GM23338 (cell line): ENCODE measurements at regions not wholly inside any gene's neighbourhood (a gene's known extent, or its start where the extent isn't known, plus 50 kb on each side); places are given as distances from the start of the nearest gene placed in this dataset.

Experiments
- ATAC-seq: fragments of 200-7000 bp; cut with Tn5 transposase; 3 replicates; pipeline ENCODE4 v1.9.1; 2020
- DNase-seq: peaks from one replicate; pipeline ENCODE4 v3.0.0-alpha.2; 2015; ENCODE audit warnings: low spot score
- H2AFZ ChIP-seq: fragments of 200-600 bp; sonication (generic); 2 replicates; pipeline ENCODE4 v1.8.0; 2016; ENCODE audit warnings: antibody characterized with exemption, mild to moderate bottlenecking, moderate library complexity
- H3F3A ChIP-seq: fragments of 200-600 bp; sonication (generic); replicated peaks from 2 replicates; pipeline ENCODE4 v1.8.0; 2017; ENCODE audit warnings: antibody characterized with exemption, mixed run types, low read depth
- H3K27ac ChIP-seq: fragments of 200-600 bp; sonication (generic); 2 replicates; pipeline ENCODE4 v1.6.1; 2016; ENCODE audit warnings: low read depth
- H3K27me3 ChIP-seq: fragments of 200-600 bp; sonication (generic); 2 replicates; pipeline ENCODE4 v1.8.0; 2016; ENCODE audit warnings: mild to moderate bottlenecking, mixed run types, moderate library complexity; ENCODE audit not compliant: insufficient read depth
- H3K36me3 ChIP-seq: fragments of 200-600 bp; sonication (generic); 2 replicates; pipeline ENCODE4 v1.8.0; 2016; ENCODE audit warnings: mild to moderate bottlenecking; ENCODE audit not compliant: insufficient read depth
- H3K4me1 ChIP-seq: fragments of 200-600 bp; sonication (generic); 2 replicates; pipeline ENCODE4 v1.8.0; 2016; ENCODE audit warnings: mild to moderate bottlenecking, moderate library complexity; ENCODE audit not compliant: insufficient read depth
- H3K4me2 ChIP-seq: fragments of 200-600 bp; sonication (generic); 2 replicates; pipeline ENCODE4 v1.7.1; 2017; ENCODE audit warnings: mixed run types
- H3K4me3 ChIP-seq: fragments of 200-600 bp; sonication (generic); 2 replicates; pipeline ENCODE4 v1.6.1; 2016; ENCODE audit warnings: mixed run types
- H3K79me2 ChIP-seq: fragments of 200-600 bp; sonication (generic); replicated peaks from 2 replicates; pipeline ENCODE4 v1.8.0; 2017; ENCODE audit warnings: mild to moderate bottlenecking; ENCODE audit not compliant: insufficient read depth
- H3K9me2 ChIP-seq: fragments of 200-600 bp; sonication (generic); 2 replicates; pipeline ENCODE4 v1.8.0; 2017; ENCODE audit not compliant: insufficient read depth
- H4K20me1 ChIP-seq: fragments of 200-600 bp; sonication (generic); replicated peaks from 2 replicates; pipeline ENCODE4 v1.8.0; 2017; ENCODE audit warnings: mild to moderate bottlenecking; ENCODE audit not compliant: insufficient read depth
- H3K27ac Mint-ChIP-seq: 2 replicates; pipeline ENCODE4 v1.8.0; 2020; ENCODE audit warnings: inconsistent platforms, mild to moderate bottlenecking, moderate library complexity, mixed read lengths
- H3K27me3 Mint-ChIP-seq: 3 replicates; pipeline ENCODE4 v1.8.0; 2022; ENCODE audit warnings: low read depth, mild to moderate bottlenecking, moderate library complexity, mixed read lengths, inconsistent platforms; ENCODE audit not compliant: insufficient read depth, poor library complexity
- H3K36me3 Mint-ChIP-seq: 3 replicates; pipeline ENCODE4 v1.8.0; 2021; ENCODE audit warnings: low read depth, mild to moderate bottlenecking, inconsistent platforms, moderate library complexity, mixed read lengths
- H3K4me1 Mint-ChIP-seq: 3 replicates; pipeline ENCODE4 v1.8.0; 2020; ENCODE audit warnings: mild to moderate bottlenecking, inconsistent platforms, mixed read lengths
- H3K4me3 Mint-ChIP-seq: 3 replicates; pipeline ENCODE4 v1.8.0; 2021; ENCODE audit warnings: moderate library complexity, mild to moderate bottlenecking, inconsistent platforms, mixed read lengths
- H3K9me3 Mint-ChIP-seq: 3 replicates; pipeline ENCODE4 v1.8.0; 2020; ENCODE audit warnings: moderate library complexity, mild to moderate bottlenecking, inconsistent platforms, mixed read lengths
- ETS1 ChIP-seq: IDR thresholded peaks from 2 replicates; pipeline ENCODE4 v1.6.1; 2016; ENCODE audit warnings: antibody characterized with exemption
- EZH2phosphoT487 ChIP-seq: fragments of 200-600 bp; sonication (generic); IDR thresholded peaks from one replicate; pipeline ENCODE4 v1.8.1; 2018; ENCODE audit warnings: antibody characterized with exemption; ENCODE audit not compliant: unreplicated experiment
- NANOG ChIP-seq: IDR thresholded peaks from 2 replicates; pipeline ENCODE4 v1.6.1; 2016; ENCODE audit warnings: antibody characterized with exemption, borderline replicate concordance
- POLR2AphosphoS5 ChIP-seq: IDR thresholded peaks from 2 replicates; pipeline ENCODE4 v1.6.1; 2016; ENCODE audit warnings: antibody characterized with exemption, low read depth
- STAT1 ChIP-seq: IDR thresholded peaks from one replicate; pipeline ENCODE4 v1.6.1; 2016; ENCODE audit warnings: antibody characterized with exemption; ENCODE audit not compliant: unreplicated experiment
- ZNF331 ChIP-seq: fragments of 250-450 bp; sonication (Bioruptor Pico); IDR thresholded peaks from 2 replicates; pipeline ENCODE4 v1.5.0; 2020; ENCODE audit warnings: low read depth, mild to moderate bottlenecking, moderate library complexity
- TF ChIP-seq, protein P1 (sequence below): IDR thresholded peaks from one replicate; pipeline ENCODE4 v1.6.1; 2018; ENCODE audit warnings: antibody characterized with exemption; ENCODE audit not compliant: unreplicated experiment
- TF ChIP-seq, protein P2 (sequence below): fragments of 250-450 bp; sonication (Bioruptor Pico); IDR thresholded peaks from 2 replicates; pipeline ENCODE4 v1.5.0; 2020; ENCODE audit warnings: mild to moderate bottlenecking, moderate library complexity

GRCh38 chr7:25558605-25559004 is 330.3 kb upstream of the NPVF start:
- peaks cover 5% of the 10 kb centered on the region for H3K4me1 ChIP-seq
- H3K4me3 Mint-ChIP-seq: no peak overlapping the region

More at GRCh38 chr7:25558605-25559004, 330.3 kb upstream of the NPVF start:
- Histone ChIP-seq H3K4me2 (no peak overlapping the region), H3F3A (no peaks in the 10 kb centered on the region), H2AFZ (no peak overlapping the region), H3K9me2 (no peaks in the 10 kb centered on the region), H3K79me2 (no peaks in the 10 kb centered on the region), H4K20me1 (no peaks in the 10 kb centered on the region), H3K36me3 (no peaks in the 10 kb centered on the region), H3K27me3 (no peaks in the 10 kb centered on the region), H3K27ac (no peak overlapping the region), H3K4me3 (no peak overlapping the region)
- no peak overlapping the region for H3K27ac Mint-ChIP-seq
- H3K4me1 Mint-ChIP-seq: peaks cover 10% of the 10 kb centered on the region
- peaks cover 7% of the 10 kb centered on the region; the same call in 2 of the 3 replicates for H3K9me3 Mint-ChIP-seq
- ATAC-seq: no peak
- TF ChIP-seq EZH2phosphoT487 (no peak), STAT1 (no peak), ETS1 (no peak), NANOG (no peak), POLR2AphosphoS5 (no peak), ZNF331 (CRISPR knock-in tag) (no peak)
- TF ChIP-seq, protein P1, sequence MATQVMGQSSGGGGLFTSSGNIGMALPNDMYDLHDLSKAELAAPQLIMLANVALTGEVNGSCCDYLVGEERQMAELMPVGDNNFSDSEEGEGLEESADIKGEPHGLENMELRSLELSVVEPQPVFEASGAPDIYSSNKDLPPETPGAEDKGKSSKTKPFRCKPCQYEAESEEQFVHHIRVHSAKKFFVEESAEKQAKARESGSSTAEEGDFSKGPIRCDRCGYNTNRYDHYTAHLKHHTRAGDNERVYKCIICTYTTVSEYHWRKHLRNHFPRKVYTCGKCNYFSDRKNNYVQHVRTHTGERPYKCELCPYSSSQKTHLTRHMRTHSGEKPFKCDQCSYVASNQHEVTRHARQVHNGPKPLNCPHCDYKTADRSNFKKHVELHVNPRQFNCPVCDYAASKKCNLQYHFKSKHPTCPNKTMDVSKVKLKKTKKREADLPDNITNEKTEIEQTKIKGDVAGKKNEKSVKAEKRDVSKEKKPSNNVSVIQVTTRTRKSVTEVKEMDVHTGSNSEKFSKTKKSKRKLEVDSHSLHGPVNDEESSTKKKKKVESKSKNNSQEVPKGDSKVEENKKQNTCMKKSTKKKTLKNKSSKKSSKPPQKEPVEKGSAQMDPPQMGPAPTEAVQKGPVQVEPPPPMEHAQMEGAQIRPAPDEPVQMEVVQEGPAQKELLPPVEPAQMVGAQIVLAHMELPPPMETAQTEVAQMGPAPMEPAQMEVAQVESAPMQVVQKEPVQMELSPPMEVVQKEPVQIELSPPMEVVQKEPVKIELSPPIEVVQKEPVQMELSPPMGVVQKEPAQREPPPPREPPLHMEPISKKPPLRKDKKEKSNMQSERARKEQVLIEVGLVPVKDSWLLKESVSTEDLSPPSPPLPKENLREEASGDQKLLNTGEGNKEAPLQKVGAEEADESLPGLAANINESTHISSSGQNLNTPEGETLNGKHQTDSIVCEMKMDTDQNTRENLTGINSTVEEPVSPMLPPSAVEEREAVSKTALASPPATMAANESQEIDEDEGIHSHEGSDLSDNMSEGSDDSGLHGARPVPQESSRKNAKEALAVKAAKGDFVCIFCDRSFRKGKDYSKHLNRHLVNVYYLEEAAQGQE: no peak
- TF ChIP-seq, protein P2, sequence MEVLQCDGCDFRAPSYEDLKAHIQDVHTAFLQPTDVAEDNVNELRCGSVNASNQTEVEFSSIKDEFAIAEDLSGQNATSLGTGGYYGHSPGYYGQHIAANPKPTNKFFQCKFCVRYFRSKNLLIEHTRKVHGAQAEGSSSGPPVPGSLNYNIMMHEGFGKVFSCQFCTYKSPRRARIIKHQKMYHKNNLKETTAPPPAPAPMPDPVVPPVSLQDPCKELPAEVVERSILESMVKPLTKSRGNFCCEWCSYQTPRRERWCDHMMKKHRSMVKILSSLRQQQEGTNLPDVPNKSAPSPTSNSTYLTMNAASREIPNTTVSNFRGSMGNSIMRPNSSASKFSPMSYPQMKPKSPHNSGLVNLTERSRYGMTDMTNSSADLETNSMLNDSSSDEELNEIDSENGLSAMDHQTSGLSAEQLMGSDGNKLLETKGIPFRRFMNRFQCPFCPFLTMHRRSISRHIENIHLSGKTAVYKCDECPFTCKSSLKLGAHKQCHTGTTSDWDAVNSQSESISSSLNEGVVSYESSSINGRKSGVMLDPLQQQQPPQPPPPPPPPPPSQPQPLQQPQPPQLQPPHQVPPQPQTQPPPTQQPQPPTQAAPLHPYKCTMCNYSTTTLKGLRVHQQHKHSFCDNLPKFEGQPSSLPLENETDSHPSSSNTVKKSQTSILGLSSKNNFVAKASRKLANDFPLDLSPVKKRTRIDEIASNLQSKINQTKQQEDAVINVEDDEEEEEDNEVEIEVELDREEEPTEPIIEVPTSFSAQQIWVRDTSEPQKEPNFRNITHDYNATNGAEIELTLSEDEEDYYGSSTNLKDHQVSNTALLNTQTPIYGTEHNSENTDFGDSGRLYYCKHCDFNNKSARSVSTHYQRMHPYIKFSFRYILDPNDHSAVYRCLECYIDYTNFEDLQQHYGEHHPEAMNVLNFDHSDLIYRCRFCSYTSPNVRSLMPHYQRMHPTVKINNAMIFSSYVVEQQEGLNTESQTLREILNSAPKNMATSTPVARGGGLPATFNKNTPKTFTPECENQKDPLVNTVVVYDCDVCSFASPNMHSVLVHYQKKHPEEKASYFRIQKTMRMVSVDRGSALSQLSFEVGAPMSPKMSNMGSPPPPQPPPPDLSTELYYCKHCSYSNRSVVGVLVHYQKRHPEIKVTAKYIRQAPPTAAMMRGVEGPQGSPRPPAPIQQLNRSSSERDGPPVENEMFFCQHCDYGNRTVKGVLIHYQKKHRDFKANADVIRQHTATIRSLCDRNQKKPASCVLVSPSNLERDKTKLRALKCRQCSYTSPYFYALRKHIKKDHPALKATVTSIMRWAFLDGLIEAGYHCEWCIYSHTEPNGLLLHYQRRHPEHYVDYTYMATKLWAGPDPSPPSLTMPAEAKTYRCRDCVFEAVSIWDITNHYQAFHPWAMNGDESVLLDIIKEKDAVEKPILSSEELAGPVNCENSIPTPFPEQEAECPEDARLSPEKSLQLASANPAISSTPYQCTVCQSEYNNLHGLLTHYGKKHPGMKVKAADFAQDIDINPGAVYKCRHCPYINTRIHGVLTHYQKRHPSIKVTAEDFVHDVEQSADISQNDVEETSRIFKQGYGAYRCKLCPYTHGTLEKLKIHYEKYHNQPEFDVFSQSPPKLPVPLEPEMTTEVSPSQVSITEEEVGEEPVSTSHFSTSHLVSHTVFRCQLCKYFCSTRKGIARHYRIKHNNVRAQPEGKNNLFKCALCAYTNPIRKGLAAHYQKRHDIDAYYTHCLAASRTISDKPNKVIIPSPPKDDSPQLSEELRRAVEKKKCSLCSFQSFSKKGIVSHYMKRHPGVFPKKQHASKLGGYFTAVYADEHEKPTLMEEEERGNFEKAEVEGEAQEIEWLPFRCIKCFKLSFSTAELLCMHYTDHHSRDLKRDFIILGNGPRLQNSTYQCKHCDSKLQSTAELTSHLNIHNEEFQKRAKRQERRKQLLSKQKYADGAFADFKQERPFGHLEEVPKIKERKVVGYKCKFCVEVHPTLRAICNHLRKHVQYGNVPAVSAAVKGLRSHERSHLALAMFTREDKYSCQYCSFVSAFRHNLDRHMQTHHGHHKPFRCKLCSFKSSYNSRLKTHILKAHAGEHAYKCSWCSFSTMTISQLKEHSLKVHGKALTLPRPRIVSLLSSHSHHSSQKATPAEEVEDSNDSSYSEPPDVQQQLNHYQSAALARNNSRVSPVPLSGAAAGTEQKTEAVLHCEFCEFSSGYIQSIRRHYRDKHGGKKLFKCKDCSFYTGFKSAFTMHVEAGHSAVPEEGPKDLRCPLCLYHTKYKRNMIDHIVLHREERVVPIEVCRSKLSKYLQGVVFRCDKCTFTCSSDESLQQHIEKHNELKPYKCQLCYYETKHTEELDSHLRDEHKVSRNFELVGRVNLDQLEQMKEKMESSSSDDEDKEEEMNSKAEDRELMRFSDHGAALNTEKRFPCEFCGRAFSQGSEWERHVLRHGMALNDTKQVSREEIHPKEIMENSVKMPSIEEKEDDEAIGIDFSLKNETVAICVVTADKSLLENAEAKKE (CRISPR knock-in tag): no peak
- no peaks in the 10 kb centered on the region for H3K27me3 Mint-ChIP-seq
- DNase-seq: no peak
- no peaks in the 10 kb centered on the region for H3K36me3 Mint-ChIP-seq
